Fibroblast of lung (primary cell): ENCODE measurements at regions not wholly inside any gene's neighbourhood (a gene's known extent, or its start where the extent isn't known, plus 50 kb on each side); places are given as distances from the start of the nearest gene placed in this dataset.

Experiments used
- DNase-seq, 2 donors: peaks; one replicate each; pipeline versions ENCODE4 v3.0.0 to v3.0.0-alpha.2; 2010; ENCODE audit warnings: low read depth in 2 of 2
- H2AFZ ChIP-seq: 2 replicates; pipeline ENCODE4 v1.5.1; 2012; ENCODE audit warnings: low read length, control low read depth, inconsistent platforms
- H3K27ac ChIP-seq: 2 replicates; pipeline ENCODE4 v1.5.1; 2011; ENCODE audit warnings: low read length, control low read depth; ENCODE audit not compliant: insufficient read depth
- H3K27me3 ChIP-seq: 2 replicates; pipeline ENCODE4 v1.5.1; 2011; ENCODE audit warnings: mild to moderate bottlenecking, low read length; ENCODE audit not compliant: control insufficient read depth, insufficient read depth
- H3K36me3 ChIP-seq: 2 replicates; pipeline ENCODE4 v1.5.1; 2011; ENCODE audit warnings: low read length; ENCODE audit not compliant: control insufficient read depth, insufficient read depth
- H3K4me1 ChIP-seq: 2 replicates; pipeline ENCODE4 v1.5.1; 2011; ENCODE audit warnings: low read length; ENCODE audit not compliant: control insufficient read depth, insufficient read depth; ENCODE audit errors: extremely low read depth
- H3K4me2 ChIP-seq: 2 replicates; pipeline ENCODE4 v1.5.1; 2011; ENCODE audit warnings: low read length, control low read depth; ENCODE audit not compliant: insufficient read depth; ENCODE audit errors: extremely low read depth
- H3K4me3 ChIP-seq, 4 experiments: fragments of 200-600 bp in 1 of 4; sonication (generic) in 1 of 4; replicated peaks in 1 of 4; 2 replicates each; pipeline ENCODE4 v1.5.1; 2011 to 2016; ENCODE audit warnings: low read length in 4 of 4, low read depth in 3 of 4, mild to moderate bottlenecking in 3 of 4, control low read depth in 2 of 4, inconsistent platforms in 1 of 4, mixed read lengths in 1 of 4; ENCODE audit not compliant: insufficient read depth in 1 of 4; ENCODE audit errors: control extremely low read depth in 1 of 4
- H3K79me2 ChIP-seq: 2 replicates; pipeline ENCODE4 v1.5.1; 2012; ENCODE audit warnings: mild to moderate bottlenecking, low read length, inconsistent platforms; ENCODE audit not compliant: control insufficient read depth, insufficient read depth
- H3K9ac ChIP-seq: 2 replicates; pipeline ENCODE4 v1.5.1; 2011; ENCODE audit warnings: mild to moderate bottlenecking, low read length, control low read depth; ENCODE audit not compliant: insufficient read depth
- H3K9me3 ChIP-seq: 2 replicates; pipeline ENCODE4 v1.5.1; 2012; ENCODE audit warnings: low read depth, low read length; ENCODE audit not compliant: control insufficient read depth, insufficient read depth
- H4K20me1 ChIP-seq: 2 replicates; pipeline ENCODE4 v1.5.1; 2011; ENCODE audit warnings: low read length; ENCODE audit not compliant: control insufficient read depth, insufficient read depth; ENCODE audit errors: extremely low read depth
- EZH2 ChIP-seq: IDR thresholded peaks from 2 replicates; pipeline ENCODE4 v1.5.1; 2012; ENCODE audit warnings: low read length, control low read depth, mild to moderate bottlenecking; ENCODE audit errors: missing control alignments
- TF ChIP-seq, protein P1 (sequence below), 2 donors: IDR thresholded peaks in 1 of 2; conservative IDR thresholded peaks in 1 of 2; 1 replicate in 1 of 2; 2 replicates in 1 of 2; pipeline ENCODE4 v1.5.1; 2011 to 2012; ENCODE audit warnings: low read length in 2 of 2, control low read depth in 1 of 2, inconsistent platforms in 1 of 2, low read depth in 1 of 2, mild to moderate bottlenecking in 1 of 2

GRCh38 chr4:180550106-180550505 lies 1693.1 kb upstream of the TENM3 start:
- TF ChIP-seq, protein P1, sequence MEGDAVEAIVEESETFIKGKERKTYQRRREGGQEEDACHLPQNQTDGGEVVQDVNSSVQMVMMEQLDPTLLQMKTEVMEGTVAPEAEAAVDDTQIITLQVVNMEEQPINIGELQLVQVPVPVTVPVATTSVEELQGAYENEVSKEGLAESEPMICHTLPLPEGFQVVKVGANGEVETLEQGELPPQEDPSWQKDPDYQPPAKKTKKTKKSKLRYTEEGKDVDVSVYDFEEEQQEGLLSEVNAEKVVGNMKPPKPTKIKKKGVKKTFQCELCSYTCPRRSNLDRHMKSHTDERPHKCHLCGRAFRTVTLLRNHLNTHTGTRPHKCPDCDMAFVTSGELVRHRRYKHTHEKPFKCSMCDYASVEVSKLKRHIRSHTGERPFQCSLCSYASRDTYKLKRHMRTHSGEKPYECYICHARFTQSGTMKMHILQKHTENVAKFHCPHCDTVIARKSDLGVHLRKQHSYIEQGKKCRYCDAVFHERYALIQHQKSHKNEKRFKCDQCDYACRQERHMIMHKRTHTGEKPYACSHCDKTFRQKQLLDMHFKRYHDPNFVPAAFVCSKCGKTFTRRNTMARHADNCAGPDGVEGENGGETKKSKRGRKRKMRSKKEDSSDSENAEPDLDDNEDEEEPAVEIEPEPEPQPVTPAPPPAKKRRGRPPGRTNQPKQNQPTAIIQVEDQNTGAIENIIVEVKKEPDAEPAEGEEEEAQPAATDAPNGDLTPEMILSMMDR (conservative IDR thresholded peaks at IDR 0.05 in 1 of 2, IDR thresholded peaks at IDR 0.05 in 1 of 2; ENCODE audit: low read depth in 1 of 2, low read length in 2 of 2), result no peak
- TF ChIP-seq EZH2, result no peak
- no peak overlapping the region for H3K4me2 ChIP-seq

DNA sequence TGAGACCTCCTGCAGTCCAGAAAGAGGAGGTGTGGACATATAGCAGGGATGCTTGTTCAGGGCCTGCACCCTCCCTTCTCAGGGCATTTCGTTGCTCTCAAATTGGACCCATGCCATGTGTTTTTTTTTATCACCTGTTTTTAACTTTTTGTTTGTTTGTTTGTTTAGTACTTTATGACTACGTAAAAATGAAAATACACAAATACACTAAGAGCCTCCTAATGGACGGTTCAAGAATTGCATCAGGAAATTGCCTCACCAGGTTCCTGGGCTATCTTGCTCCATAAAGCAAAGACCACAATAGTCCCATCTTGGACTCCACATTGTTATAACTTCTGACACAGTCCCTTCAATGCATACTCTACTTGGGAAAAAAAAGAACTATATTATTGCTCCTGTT lies 1685.9 kb upstream of the TENM3 start:
- Histone ChIP-seq H3K27me3 (no peaks in the 10 kb centered on the region), H3K9me3 (no peaks in the 10 kb centered on the region), H3K4me1 (no peaks in the 10 kb centered on the region), H3K4me2 (no peak overlapping the region), H3K36me3 (no peaks in the 10 kb centered on the region), H3K27ac (no peak overlapping the region), H4K20me1 (no peaks in the 10 kb centered on the region), H3K9ac (no peak overlapping the region), H3K4me3 (no peak overlapping the region), H2AFZ (no peak overlapping the region), H3K79me2 (no peaks in the 10 kb centered on the region)
- DNase-seq, result no peak
- TF ChIP-seq EZH2, result no peak
- TF ChIP-seq, protein P1 (conservative IDR thresholded peaks at IDR 0.05 in 1 of 2, IDR thresholded peaks at IDR 0.05 in 1 of 2; ENCODE audit: low read depth in 1 of 2, low read length in 2 of 2), result peak in 1 of 2 donors; percentile 15

More at GRCh38 chr4:180550106-180550505, 1693.1 kb upstream of the TENM3 start:
- Histone ChIP-seq H3K9me3 (no peaks in the 10 kb centered on the region), H3K36me3 (no peaks in the 10 kb centered on the region), H3K9ac (no peak overlapping the region), H2AFZ (no peak overlapping the region), H3K27me3 (no peaks in the 10 kb centered on the region), H3K79me2 (no peaks in the 10 kb centered on the region), H4K20me1 (no peaks in the 10 kb centered on the region), H3K4me1 (no peaks in the 10 kb centered on the region), H3K27ac (no peak overlapping the region), H3K4me3 (no peak overlapping the region)
- DNase-seq, result no peak

DNA sequence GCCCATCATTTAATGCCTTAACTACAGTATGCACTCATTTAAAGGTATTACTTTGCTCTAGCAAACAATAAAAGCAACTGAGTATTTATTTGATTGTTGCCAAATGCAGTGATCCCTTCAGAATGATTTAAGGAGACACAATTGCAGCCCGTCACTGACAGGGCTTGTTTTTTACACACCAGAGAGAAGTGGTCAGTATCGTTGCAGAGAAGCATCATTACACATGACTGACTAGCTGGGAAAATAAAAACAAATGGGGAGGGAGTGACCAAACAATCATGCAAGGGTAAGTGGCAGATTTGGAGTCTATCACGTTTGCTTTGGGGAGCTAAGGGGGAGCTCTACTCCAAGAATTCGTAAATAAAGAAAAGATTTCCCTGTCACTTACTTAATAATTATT lies 1685.3 kb upstream of the TENM3 start:
- Histone ChIP-seq H3K36me3 (no peaks in the 10 kb centered on the region), H4K20me1 (no peaks in the 10 kb centered on the region), H3K9ac (no peak overlapping the region), H3K27ac (no peak overlapping the region), H3K27me3 (no peaks in the 10 kb centered on the region), H3K4me2 (no peak overlapping the region), H2AFZ (no peak overlapping the region), H3K79me2 (no peaks in the 10 kb centered on the region), H3K9me3 (no peaks in the 10 kb centered on the region), H3K4me1 (no peaks in the 10 kb centered on the region), H3K4me3 (no peak overlapping the region)
- no peak for DNase-seq
- no peak for TF ChIP-seq EZH2
- TF ChIP-seq, protein P1 (conservative IDR thresholded peaks at IDR 0.05 in 1 of 2, IDR thresholded peaks at IDR 0.05 in 1 of 2; ENCODE audit: low read depth in 1 of 2, low read length in 2 of 2), result no peak
